MG63 (cell line): ENCODE measurements at regions not wholly inside any gene's neighbourhood (a gene's known extent, or its start where the extent isn't known, plus 50 kb on each side); places are given as distances from the start of the nearest gene placed in this dataset.

Experiments used
- DNase-seq: peaks from one replicate; pipeline ENCODE4 v3.0.0-alpha.2; 2020
- H3K27me3 ChIP-seq: fragments of 250-450 bp; sonication (Bioruptor Pico); 2 replicates; pipeline ENCODE4 v1.5.1; 2020; ENCODE audit warnings: mild to moderate bottlenecking, moderate library complexity
- H3K36me3 ChIP-seq: fragments of 250-450 bp; sonication (Bioruptor Pico); 2 replicates; pipeline ENCODE4 v1.5.1; 2020; ENCODE audit warnings: mild to moderate bottlenecking, moderate library complexity
- H3K4me3 ChIP-seq: fragments of 250-450 bp; sonication (Bioruptor Pico); 2 replicates; pipeline ENCODE4 v1.5.1; 2020; ENCODE audit warnings: mild to moderate bottlenecking, moderate library complexity
- H3K9me3 ChIP-seq: fragments of 250-450 bp; sonication (Bioruptor Pico); 2 replicates; pipeline ENCODE4 v1.5.1; 2020; ENCODE audit warnings: mild to moderate bottlenecking, moderate library complexity

GRCh38 chr2:157927155-157927554 lies 51.0 kb upstream of the ACVR1 start:
- Histone ChIP-seq H3K9me3 (no peaks in the 10 kb centered on the region), H3K36me3 (no peaks in the 10 kb centered on the region), H3K4me3 (no peak overlapping the region), H3K27me3 (no peaks in the 10 kb centered on the region; the same call in 1 of the 2 replicates)
- DNase-seq = no peak
